ENCODE measurements at regions not wholly inside any gene's neighbourhood (a gene's known extent, or its start where the extent isn't known, plus 50 kb on each side); places are given as distances from the start of the nearest gene placed in this dataset.

DNA sequence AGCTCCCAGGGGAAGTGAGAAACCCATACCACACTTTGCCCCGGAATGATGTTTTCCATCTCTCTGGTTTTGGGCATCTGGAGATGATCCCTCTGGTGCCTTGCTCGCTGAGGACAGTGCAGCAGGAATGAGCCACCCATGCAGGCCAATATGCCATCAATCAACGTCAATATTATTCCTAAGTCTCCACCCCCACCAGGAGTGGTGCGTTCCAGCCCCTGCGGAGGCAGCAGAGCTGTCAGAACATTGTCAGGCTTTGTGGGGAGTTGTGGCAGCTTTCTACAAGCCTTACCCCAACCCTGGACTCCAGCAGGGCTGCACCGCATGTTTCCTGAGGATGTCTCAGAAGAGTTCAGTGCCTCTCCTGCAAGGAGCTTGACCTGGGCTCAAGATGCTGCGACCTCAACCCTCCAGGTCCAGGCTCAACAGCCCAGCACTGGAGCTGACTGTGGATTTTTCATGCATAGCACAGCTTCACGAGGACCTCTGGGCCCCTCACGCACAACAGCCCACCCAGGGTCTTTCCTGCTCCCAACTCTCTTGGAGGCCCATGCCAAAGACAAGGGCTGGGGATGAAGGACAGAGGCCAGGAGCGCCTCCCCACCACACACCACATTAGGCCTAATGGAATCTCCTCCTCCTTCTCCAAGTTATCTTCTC, 67.5 kb downstream of the PSMG1 start:
- TF ChIP-seq TCF4 (CRISPR knock-in tag; IDR thresholded peaks at IDR 0.05; ENCODE audit: borderline replicate concordance) = no peak
- TF ChIP-seq ZNF565 (CRISPR knock-in tag; conservative IDR thresholded peaks at IDR 0.05; ENCODE audit: low read depth) = no peak
